ENCODE measurements at regions not wholly inside any gene's neighbourhood (a gene's known extent, or its start where the extent isn't known, plus 50 kb on each side); places are given as distances from the start of the nearest gene placed in this dataset.
A peak's percentile ranks its signal among the peaks of the same experiment; 100 is the strongest.

- TF ChIP-seq PAWR (CRISPR knock-in tag; IDR thresholded peaks at IDR 0.05; ENCODE audit: borderline replicate concordance) (no peak), GTF3A (CRISPR knock-in tag; conservative IDR thresholded peaks at IDR 0.05) (no peak), IKZF4 (CRISPR knock-in tag; IDR thresholded peaks at IDR 0.05; ENCODE audit: borderline replicate concordance, low read depth, not compliant biosample characterization) (no peak), TCF12 (IDR thresholded peaks at IDR 0.05) (no peak), TCF12 (CRISPR knock-in tag; IDR thresholded peaks at IDR 0.05) (no peak), RFX1 (IDR thresholded peaks at IDR 0.05) (peak; percentile 64; the same call in 1 of the 2 replicates), ZNF260 (CRISPR knock-in tag; IDR thresholded peaks at IDR 0.05; ENCODE audit: borderline replicate concordance, low read depth) (no peak), MNT (IDR thresholded peaks at IDR 0.05) (no peak), ZNF362 (CRISPR knock-in tag; IDR thresholded peaks at IDR 0.05; ENCODE audit: borderline replicate concordance) (no peak), ZNF558 (CRISPR knock-in tag; IDR thresholded peaks at IDR 0.05; ENCODE audit: borderline replicate concordance) (no peak), HNF4A (CRISPR knock-in tag; IDR thresholded peaks at IDR 0.05) (peak; percentile 39; the same call in 1 of the 2 replicates), FOXA3 (CRISPR knock-in tag; IDR thresholded peaks at IDR 0.05) (peak; percentile 36; the same call in 1 of the 2 replicates), ARID3A (IDR thresholded peaks at IDR 0.05; ENCODE audit: low read depth, low read length) (peak; percentile 84), HMGA1 (CRISPR knock-in tag; conservative IDR thresholded peaks at IDR 0.05) (no peak), SKI (IDR thresholded peaks at IDR 0.05; ENCODE audit: partially characterized antibody) (no peak), FOXP1 (IDR thresholded peaks at IDR 0.05) (0 out of 2 replicates have a peak, but pooled peaks have one; percentile 40), FOXP1 (CRISPR knock-in tag; IDR thresholded peaks at IDR 0.05) (0 out of 2 replicates have a peak, but pooled peaks have one; percentile 37), ASH2L (IDR thresholded peaks at IDR 0.05; ENCODE audit: insufficient read length, low read depth, low read length) (peak; percentile 73), PAXIP1 (CRISPR knock-in tag; conservative IDR thresholded peaks at IDR 0.05) (peak; percentile 61), KDM6A (CRISPR knock-in tag; IDR thresholded peaks at IDR 0.05; ENCODE audit: low read depth) (0 out of 2 replicates have a peak, but pooled peaks have one; percentile 18), ZNF3 (CRISPR knock-in tag; IDR thresholded peaks at IDR 0.05) (peak; percentile 78; the same call in 1 of the 2 replicates), ZBTB2 (CRISPR knock-in tag; IDR thresholded peaks at IDR 0.05; ENCODE audit: low read depth) (no peak)
These were observed 160.9 kb upstream of the POU5F2 start (continued) for GRCh38 chr5:93902288-93902687.

Measured in HepG2 (cell line).